ENCODE measurements at regions not wholly inside any gene's neighbourhood (a gene's known extent, or its start where the extent isn't known, plus 50 kb on each side); places are given as distances from the start of the nearest gene placed in this dataset.

DNA sequence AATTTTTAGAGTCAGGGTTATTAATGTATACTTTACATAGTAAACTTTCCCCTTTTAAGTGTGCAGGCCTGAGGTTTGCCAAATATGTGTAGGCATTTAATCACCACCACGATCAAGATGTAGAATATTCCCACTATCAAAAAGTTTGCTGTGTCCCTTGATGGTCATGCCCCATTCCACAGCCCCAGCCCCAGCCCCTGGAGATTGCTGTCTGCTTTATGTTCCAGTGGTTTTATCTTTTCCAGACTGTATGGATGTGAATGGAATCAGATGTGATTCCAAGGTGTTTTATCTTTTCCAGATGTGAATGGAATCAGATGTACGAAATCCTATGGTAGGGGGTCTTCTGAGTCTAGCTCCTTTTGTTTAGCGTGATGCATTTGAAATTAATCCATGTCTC is 93.1 kb upstream of the B3GAT1 start:
- Histone ChIP-seq H3K27ac (no peak overlapping the region), H3K4me3 (no peak overlapping the region), H3K27me3 (no peaks in the 10 kb centered on the region), H3K36me3 (no peaks in the 10 kb centered on the region), H3K9me3 (no peaks in the 10 kb centered on the region), H3K4me1 (no peaks in the 10 kb centered on the region)
- intact Hi-C loops (cut with DNase I), result no loop called here
- 80% methylated on average over 3 of the region's 3 CpGs for WGBS (ENCODE audit: insufficient coverage, low coverage, low lambda C conversion rate, missing lambda C conversion rate)
- TF ChIP-seq POLR2A (IDR thresholded peaks at IDR 0.05), result no peak
- ATAC-seq (no peak), DNase-seq (no peak)

DNA sequence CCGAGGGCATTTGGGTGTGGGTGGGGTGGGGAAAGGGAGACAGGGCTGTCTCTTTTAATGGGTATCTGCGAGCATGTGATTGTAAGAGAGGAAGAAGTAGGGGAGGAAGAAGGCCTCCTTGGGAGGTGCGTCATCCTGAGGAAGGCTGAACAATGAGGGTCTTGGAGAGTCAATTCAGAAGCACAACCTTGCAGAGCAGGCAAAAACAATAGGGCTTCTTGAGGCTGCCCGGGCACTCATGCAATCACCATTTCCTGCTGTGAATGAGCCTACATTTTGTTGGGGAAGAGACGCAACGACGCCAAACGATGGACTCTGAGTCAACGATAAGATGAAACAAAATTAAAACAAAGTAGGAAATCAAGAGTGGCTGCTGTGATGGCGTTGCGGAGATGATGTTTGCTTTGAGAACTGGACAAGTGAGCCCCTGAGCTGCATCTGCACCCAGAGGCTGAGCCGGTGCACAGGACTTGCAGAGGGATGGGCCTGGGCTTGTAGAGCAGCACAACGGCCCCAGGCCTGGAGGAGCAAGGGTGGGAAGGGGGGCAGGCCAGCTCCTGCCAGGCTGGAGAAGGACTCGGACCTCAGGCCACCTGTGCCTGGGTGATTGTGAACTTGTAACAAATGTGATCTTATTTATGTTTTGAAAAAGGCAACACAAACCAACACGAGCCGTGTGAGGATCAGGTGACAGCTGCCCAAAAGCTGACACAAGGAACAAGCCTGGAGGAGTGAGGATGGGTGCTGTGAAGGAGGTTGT is 92.3 kb upstream of the B3GAT1 start:
- no peaks in the 10 kb centered on the region for H3K36me3 ChIP-seq
- no peaks in the 10 kb centered on the region for H3K9me3 ChIP-seq
- WGBS (ENCODE audit: insufficient coverage, low coverage, low lambda C conversion rate, missing lambda C conversion rate), result 68% methylated on average over 16 of the region's 16 CpGs
- H3K27me3 ChIP-seq, result no peaks in the 10 kb centered on the region
- TF ChIP-seq, protein P1, sequence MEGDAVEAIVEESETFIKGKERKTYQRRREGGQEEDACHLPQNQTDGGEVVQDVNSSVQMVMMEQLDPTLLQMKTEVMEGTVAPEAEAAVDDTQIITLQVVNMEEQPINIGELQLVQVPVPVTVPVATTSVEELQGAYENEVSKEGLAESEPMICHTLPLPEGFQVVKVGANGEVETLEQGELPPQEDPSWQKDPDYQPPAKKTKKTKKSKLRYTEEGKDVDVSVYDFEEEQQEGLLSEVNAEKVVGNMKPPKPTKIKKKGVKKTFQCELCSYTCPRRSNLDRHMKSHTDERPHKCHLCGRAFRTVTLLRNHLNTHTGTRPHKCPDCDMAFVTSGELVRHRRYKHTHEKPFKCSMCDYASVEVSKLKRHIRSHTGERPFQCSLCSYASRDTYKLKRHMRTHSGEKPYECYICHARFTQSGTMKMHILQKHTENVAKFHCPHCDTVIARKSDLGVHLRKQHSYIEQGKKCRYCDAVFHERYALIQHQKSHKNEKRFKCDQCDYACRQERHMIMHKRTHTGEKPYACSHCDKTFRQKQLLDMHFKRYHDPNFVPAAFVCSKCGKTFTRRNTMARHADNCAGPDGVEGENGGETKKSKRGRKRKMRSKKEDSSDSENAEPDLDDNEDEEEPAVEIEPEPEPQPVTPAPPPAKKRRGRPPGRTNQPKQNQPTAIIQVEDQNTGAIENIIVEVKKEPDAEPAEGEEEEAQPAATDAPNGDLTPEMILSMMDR (IDR thresholded peaks at IDR 0.05), result no peak
- no peak for TF ChIP-seq POLR2A (IDR thresholded peaks at IDR 0.05)
- intact Hi-C loops (cut with DNase I), result no loop called here
- no peak for ATAC-seq
- DNase-seq, result peak in 2 of 3 donors; percentile 26 to 37
- no peaks in the 10 kb centered on the region for H3K4me1 ChIP-seq
- no peak overlapping the region for H3K4me3 ChIP-seq
- no peak overlapping the region for H3K27ac ChIP-seq

DNA sequence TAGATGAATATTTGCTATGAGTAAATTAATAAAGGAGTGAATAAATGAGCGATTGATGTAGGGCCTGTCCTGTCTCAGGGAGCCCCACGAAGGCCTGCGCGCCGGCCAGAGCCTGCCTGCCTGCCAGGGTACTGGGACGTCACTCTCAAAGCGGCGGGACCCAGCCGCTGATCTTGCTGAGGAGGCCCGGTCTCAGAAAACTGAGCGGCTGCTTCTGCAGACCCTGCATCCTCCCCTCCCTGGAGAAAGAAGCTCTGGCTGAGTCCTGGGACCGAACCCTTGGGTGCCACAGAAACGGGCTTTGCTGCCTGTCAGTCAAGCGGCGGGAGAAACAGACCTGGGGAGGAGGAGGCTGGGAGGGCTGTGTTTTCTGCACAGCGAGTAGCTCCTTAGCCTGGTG is 91.6 kb upstream of the B3GAT1 start:
- Histone ChIP-seq H3K4me1 (peaks cover 0 to 1% (median 0%) of the 10 kb centered on the region in 4 donors), H3K9me3 (no peaks in the 10 kb centered on the region), H3K4me3 (no peak overlapping the region), H3K36me3 (no peaks in the 10 kb centered on the region), H3K27me3 (no peaks in the 10 kb centered on the region), H3K27ac (no peak overlapping the region)
- 83% methylated on average over 5 of the region's 16 CpGs for whole genome bisulfite sequencing (ENCODE audit: insufficient coverage, low coverage, low lambda C conversion rate, missing lambda C conversion rate)
- ATAC-seq (no peak), DNase-seq (no peak)
- TF ChIP-seq POLR2A (IDR thresholded peaks at IDR 0.05), result no peak
- TF ChIP-seq, protein P1 (IDR thresholded peaks at IDR 0.05), result no peak
- intact Hi-C loops (cut with DNase I), result no loop called here

DNA sequence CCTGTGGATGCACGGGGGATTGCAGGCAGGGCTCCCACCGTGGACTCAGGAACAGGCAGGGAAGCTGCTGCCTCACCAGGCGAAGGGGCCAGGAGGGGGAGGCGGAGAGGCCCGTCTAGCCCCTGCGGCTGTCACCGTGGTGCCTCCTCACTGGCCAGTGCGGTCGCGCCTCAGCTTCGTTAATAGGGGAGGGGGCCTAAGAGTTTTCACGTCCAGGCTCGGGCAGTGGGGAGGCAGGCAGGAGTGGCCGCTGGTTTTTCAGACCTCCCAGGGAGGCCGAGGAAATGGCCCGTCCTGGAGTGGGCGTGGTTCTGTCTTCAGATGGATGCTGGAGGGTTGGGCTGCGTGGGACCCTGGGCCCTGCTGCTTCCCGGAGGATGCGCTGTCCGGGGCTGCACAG is 91.1 kb upstream of the B3GAT1 start:
- TF ChIP-seq POLR2A (IDR thresholded peaks at IDR 0.05), result no peak
- TF ChIP-seq, protein P1 (IDR thresholded peaks at IDR 0.05), result no peak
- DNase-seq (peak in 1 of 3 donors; percentile 31), ATAC-seq (no peak)
- 74% methylated on average over 11 of the region's 21 CpGs for WGBS (ENCODE audit: insufficient coverage, low coverage, low lambda C conversion rate, missing lambda C conversion rate)
- no peaks in the 10 kb centered on the region for H3K9me3 ChIP-seq
- no peaks in the 10 kb centered on the region for H3K27me3 ChIP-seq
- intact Hi-C loops (cut with DNase I), result no loop called here
- no peak overlapping the region for H3K27ac ChIP-seq
- H3K36me3 ChIP-seq, result no peaks in the 10 kb centered on the region
- H3K4me1 ChIP-seq, result peaks cover 0 to 6% (median 0%) of the 10 kb centered on the region in 4 donors
- no peak overlapping the region for H3K4me3 ChIP-seq

DNA sequence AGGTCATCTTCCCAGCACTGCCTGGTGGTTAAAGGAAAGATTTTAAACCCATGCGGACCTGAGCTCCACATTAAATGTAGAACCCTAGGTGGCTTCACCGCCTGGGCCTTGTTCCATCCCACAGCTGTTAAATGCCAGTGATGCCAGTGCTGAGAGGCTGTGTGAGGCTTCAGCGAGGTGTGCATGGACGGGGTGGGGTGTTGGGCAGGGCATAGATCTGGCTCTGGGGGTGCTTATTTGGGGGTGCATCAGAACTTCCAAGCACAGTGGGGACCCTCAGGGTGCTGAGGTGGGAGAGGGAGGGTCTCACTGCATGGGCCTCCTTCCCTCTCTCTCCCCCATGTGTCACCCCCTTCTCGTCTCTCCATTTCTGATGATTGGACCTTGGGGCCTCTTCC is 90.1 kb upstream of the B3GAT1 start:
- Histone ChIP-seq H3K36me3 (no peaks in the 10 kb centered on the region), H3K9me3 (no peaks in the 10 kb centered on the region), H3K4me3 (no peak overlapping the region), H3K27me3 (no peaks in the 10 kb centered on the region), H3K4me1 (peaks cover 0 to 13% (median 0%) of the 10 kb centered on the region in 4 donors), H3K27ac (no peak overlapping the region)
- no peak for DNase-seq
- intact Hi-C loops (cut with DNase I), result no loop called here
- TF ChIP-seq POLR2A (IDR thresholded peaks at IDR 0.05), result no peak
- TF ChIP-seq, protein P1 (IDR thresholded peaks at IDR 0.05), result no peak
- WGBS (ENCODE audit: insufficient coverage, low coverage, low lambda C conversion rate, missing lambda C conversion rate), result 100% methylated on average over 2 of the region's 5 CpGs
- ATAC-seq, result no peak

Measured in right lobe of liver (tissue), 6 donors.